ENCODE measurements at regions not wholly inside any gene's neighbourhood (a gene's known extent, or its start where the extent isn't known, plus 50 kb on each side); places are given as distances from the start of the nearest gene placed in this dataset.
"Not testable (repeated sequence)": the region's sequence is repeated elsewhere in the genome, so short reads cannot be mapped to it uniquely, and the experiment has no call there.

DNA sequence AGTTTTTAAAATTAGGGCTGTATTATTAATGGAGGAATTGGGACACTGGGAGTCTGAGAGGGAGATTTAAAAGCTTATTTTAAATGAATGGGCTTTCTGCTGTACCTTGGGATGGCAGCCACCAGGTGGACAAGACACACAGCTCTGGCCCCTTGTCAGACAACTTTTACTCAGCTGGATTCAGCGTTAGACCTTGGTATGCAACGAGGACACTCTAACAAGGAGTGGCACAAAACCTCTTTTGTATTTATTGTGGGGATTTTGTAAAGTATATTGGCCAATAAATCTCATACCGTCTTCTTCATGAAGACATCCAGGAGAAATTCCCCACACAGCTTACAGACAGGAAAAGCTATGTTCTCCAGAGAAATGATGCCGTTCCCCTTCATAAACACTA, 105.7 kb downstream of the LCA5 start:
- DNase-seq (ENCODE audit: low read depth) = no peak

- DNase-seq (ENCODE audit: low read depth) = no peak
These were observed 106.2 kb downstream of the LCA5 start for GRCh38 chr6:79430913-79431536.

DNA sequence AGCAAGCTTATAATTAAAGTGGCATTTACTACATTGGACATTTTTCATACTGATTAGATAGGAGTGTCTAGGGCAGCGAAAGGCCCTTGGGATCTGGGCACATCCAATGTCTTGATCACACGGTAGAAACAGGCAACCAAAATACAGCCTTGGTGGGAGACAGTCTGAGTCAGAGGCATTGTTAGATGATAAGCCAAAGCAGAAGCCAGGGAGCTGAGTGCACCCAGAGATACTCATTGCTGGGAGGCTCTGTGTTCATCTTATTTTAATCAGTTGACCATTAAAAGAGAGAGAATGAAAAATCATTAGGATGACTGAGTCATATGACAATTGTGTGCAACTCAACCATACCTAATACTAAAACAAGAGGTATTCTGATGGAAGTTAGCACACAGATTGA, 109.5 kb downstream of the LCA5 start:
- DNase-seq (ENCODE audit: low read depth) = no peak

DNA sequence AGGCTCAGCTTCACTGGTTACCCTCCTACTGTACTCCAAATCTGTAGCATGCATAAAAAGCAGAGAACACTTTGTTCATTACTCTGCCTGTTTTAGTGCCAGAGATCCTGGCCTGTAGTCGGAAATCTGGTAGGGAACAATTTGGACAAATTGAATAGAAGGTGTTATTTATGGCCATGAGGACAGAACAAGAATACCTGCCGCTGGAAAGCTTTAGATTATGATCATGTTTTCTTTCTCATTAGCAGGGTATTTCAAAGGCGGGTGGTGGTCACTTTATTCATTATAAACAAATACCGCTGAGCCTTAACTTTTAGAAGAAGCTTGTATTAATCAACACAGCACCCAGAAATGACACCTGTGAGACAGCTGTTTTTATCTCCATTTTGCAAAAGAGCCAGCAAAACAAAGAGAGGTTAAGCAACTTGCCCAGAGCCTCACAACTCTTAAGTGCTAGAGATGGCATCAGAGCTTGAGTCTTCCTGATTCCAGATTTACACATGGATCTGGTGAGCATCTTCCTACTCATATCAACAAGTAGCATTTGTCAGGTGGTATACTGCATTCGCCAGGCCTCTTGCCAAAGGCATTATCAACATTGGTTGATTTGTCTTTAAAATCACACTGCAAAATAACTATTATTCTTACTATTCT, 110.5 kb downstream of the LCA5 start:
- no peak for DNase-seq (ENCODE audit: low read depth)

DNA sequence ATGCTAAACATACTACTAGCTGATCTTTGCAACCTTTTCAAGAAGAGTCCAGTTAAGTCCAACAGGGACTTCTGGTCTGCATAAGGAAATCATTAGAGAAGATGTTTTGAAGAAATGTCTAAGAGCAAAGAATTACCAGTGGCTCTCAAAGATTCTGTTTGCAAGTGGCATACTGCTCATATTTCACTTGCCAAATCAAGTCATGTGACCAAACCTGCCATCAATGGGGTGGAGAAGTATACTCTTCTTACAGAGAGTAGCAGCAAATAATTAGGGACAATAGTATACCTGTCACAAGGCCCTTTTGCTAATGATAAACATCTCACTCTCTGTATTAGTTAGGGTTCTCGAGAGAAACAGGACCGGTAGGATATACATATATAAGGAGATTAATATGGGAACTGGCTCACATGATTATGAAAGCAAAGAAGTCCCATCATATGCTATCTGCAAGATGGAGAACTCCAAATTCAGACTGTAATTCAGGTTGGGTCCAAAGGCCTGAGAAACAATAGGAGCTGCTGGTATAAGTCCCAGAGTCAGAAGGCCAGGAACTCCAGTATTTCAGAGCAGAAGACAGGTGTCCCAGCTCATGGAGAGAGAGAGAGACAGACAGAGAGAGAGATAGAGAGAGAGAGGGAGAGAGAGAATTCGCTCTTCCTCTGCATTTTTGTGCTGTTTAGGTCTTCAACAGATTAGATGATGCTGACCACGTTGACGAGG, 111.5 kb downstream of the LCA5 start:
- no peak for DNase-seq (ENCODE audit: low read depth)

- DNase-seq (ENCODE audit: low read depth) = no peak
These were observed 114.0 kb downstream of the LCA5 start for GRCh38 chr6:79423216-79423615.

DNA sequence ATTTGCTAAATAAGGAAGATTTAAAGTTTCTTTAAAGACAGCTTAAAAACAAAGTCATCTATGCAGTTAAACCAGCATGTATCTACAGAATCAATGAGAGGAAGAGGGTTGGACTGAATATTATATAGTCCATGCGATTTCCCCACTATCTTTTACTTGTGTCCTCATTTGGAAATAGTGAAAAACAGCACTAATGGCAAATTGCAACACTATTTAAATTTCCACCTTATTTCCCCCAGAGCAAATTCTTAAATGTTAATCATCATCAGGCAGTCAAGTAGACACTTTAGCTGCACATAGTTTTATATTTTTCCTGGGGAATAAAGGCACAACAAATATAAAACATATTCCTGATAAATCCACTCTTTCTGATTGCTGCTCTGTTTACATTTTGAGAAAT, 114.6 kb downstream of the LCA5 start:
- DNase-seq (ENCODE audit: low read depth) = no peak

GRCh38 chr6:79421707-79422484, 115.3 kb downstream of the LCA5 start:
- DNase-seq (ENCODE audit: low read depth) = peak; percentile 96

GRCh38 chr6:79421001-79421411, 116.2 kb downstream of the LCA5 start:
- DNase-seq (ENCODE audit: low read depth) = no peak

- DNase-seq (ENCODE audit: low read depth) = no peak
These were observed 117.2 kb downstream of the LCA5 start for GRCh38 chr6:79420054-79420453.

DNA sequence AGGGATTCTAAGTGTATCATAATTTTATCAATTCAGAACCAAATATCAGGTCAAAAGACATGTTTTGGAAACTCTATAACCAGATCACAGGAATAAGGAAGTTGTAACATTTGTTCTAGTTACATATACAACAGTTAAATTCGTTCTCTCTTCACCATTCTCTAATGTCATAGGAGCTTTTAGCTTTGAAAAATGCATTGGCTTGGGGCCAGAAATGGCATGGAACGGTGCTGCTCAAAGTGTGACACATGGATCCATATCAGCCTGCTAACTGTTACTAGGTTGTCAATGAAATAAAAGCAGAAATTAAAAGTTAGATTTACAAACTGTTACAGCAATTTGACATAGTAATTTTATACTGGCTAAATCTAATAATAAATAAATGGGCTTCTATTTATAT, 120.3 kb downstream of the LCA5 start:
- no peak for DNase-seq (ENCODE audit: low read depth)

- DNase-seq (ENCODE audit: low read depth) = no peak
These were observed 123.6 kb downstream of the LCA5 start for GRCh38 chr6:79413562-79414002.

DNA sequence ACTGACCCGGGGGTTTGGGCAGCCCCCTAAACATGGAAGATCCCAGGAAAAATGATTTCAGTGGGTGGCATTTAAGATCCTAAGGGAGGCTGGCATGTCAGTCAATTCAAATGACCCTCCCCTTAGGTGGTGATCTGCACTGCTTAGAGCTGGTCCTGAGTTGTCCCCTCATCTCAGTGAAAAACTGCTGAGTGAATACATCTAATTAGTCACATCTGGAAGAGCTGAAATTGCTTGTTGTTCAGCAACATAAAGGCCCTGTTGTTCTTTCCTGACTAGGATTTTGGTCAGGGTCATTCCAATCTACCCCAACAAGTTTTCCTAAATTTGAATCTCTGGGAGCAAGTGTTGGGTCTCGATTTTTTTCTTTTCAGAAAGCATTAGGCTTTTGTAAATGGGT, 126.4 kb downstream of the LCA5 start:
- DNase-seq (ENCODE audit: low read depth) = no peak

- DNase-seq (ENCODE audit: low read depth) = no peak
These were observed 128.8 kb downstream of the LCA5 start for GRCh38 chr6:79408256-79408974.

- no peak for DNase-seq (ENCODE audit: low read depth)
These were observed 132.6 kb downstream of the LCA5 start for GRCh38 chr6:79404677-79405076.

DNA sequence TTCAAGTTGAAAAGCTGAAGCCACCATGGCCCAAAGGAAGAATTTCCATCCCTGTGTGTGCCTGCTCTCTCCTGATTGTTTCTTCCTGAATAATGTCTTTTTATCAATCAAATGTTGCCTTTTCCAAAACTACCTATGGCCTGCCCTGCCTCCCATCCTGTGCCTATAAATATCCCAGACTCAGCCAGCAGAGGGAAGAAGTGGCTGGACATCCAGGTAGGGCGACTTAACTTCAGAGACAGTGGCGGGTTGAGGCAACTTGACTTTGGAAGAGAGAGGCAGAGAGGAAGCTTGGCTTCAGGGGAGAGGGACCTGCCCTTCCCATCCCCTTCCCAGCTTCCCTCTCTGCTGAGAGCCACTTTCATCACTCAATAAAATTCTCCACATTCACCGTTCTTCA, 133.0 kb downstream of the LCA5 start:
- DNase-seq (ENCODE audit: low read depth) = no peak

DNA sequence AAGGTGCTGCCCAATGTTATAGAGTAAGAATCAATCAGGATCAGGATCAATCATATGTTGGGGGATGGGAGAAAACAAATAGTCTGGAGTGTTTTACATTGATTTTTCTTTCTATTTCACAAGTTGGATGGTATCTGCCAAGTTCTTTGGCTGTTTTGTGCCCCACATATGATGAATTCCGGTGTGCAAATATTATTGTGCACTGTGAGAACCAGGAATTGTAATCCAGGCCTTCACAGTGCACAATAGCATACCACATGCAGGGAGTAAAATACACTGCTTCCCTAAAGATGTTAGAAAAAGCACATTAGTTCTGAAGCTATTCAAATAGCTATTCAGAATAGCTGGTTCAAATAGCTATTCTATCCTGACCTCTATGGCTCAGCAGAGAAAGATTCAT, 133.7 kb downstream of the LCA5 start:
- DNase-seq (ENCODE audit: low read depth) = no peak

DNA sequence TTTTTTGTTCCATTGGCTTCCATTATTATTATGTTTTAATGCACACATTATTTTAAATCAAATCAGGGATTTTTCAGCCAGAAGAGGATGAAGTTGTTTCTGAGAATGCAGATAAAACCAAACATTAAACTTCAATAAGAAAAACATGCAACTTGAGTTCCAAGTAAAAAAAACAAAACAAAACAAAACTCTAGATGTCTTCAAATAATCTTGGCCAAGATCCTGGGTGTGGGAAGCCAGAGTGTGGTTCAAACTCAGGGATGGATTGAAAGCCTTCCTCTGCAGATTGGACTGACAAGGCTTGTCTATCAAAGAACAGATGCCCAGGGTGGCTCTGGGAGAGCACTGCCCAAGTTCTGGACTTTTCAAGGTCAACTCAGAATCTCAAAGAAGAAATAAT, 134.1 kb downstream of the LCA5 start:
- no peak for DNase-seq (ENCODE audit: low read depth)

- no peak for DNase-seq (ENCODE audit: low read depth)
These were observed 137.7 kb downstream of the LCA5 start for GRCh38 chr6:79399499-79399898.

GRCh38 chr6:79398617-79399016, 138.6 kb downstream of the LCA5 start:
- DNase-seq (ENCODE audit: low read depth) = not testable (repeated sequence)

GRCh38 chr6:79396625-79397024, 140.6 kb downstream of the LCA5 start:
- no peak for DNase-seq (ENCODE audit: low read depth)

DNA sequence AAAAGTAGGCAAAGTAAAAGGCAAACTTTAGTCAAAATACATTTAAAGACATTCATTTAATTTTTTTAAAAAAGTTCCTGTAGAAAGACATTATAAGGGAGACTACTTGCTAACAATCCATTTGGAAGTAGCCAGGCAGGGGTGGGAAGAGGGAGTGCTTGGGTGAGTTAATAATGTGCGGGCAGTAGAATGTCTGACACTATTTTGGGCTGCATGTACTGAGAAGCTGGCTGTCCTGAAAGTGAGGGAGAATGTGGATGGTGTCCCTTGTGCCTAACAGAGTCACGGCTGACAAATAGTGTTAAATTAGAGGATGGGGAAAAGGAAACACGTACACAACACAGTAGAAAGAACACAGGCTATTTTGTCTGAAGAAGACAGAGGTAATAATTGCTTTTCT, 142.5 kb downstream of the LCA5 start:
- DNase-seq (ENCODE audit: low read depth) = no peak

All from forelimb muscle (tissue), 1 donor.